Lower leg skin (tissue), 3 donors: ENCODE measurements at regions not wholly inside any gene's neighbourhood (a gene's known extent, or its start where the extent isn't known, plus 50 kb on each side); places are given as distances from the start of the nearest gene placed in this dataset.

Experiments used
- CTCF ChIP-seq, 3 donors: fragments of 450-650 bp; IDR thresholded peaks; one replicate each; pipeline ENCODE4 v1.5.1; 2016; ENCODE audit warnings: antibody characterized with exemption in 3 of 3, mild to moderate bottlenecking in 3 of 3, moderate library complexity in 2 of 3
- POLR2A ChIP-seq, 2 donors: fragments of 450-650 bp; IDR thresholded peaks; one replicate each; pipeline ENCODE4 v1.6.1; 2016 to 2017; ENCODE audit warnings: antibody characterized with exemption in 2 of 2, mild to moderate bottlenecking in 1 of 2, moderate library complexity in 1 of 2

GRCh38 chr16:27703121-27703520 lies 153.2 kb downstream of the KATNIP start:
- TF ChIP-seq POLR2A (IDR thresholded peaks at IDR 0.05) (no peak), CTCF (IDR thresholded peaks at IDR 0.05) (no peak)
